ENCODE measurements at regions not wholly inside any gene's neighbourhood (a gene's known extent, or its start where the extent isn't known, plus 50 kb on each side); places are given as distances from the start of the nearest gene placed in this dataset.

- TF ChIP-seq CTCF (IDR thresholded peaks at IDR 0.05) (no peak), POLR2A (IDR thresholded peaks at IDR 0.05) (no peak), EP300 (IDR thresholded peaks at IDR 0.05) (no peak)
Observed at GRCh38 chr4:189597341-189597740, 343.3 kb upstream of the FRG1 start.
